HL-60 (cell line): ENCODE measurements at regions not wholly inside any gene's neighbourhood (a gene's known extent, or its start where the extent isn't known, plus 50 kb on each side); places are given as distances from the start of the nearest gene placed in this dataset.

ENCODE experiments used
- CTCF ChIP-seq: IDR thresholded peaks from one replicate; pipeline ENCODE4 v1.5.1; 2011; ENCODE audit warnings: low read length, control low read depth, inconsistent platforms; ENCODE audit not compliant: insufficient read depth
- GABPA ChIP-seq: IDR thresholded peaks from 2 replicates; pipeline ENCODE4 v1.6.1; 2012; ENCODE audit warnings: low read depth

GRCh38 chr4:63894161-63894560 is 515.1 kb downstream of the TECRL start:
- TF ChIP-seq CTCF (no peak), GABPA (no peak)
